DOHH2 (cell line): ENCODE measurements at regions not wholly inside any gene's neighbourhood (a gene's known extent, or its start where the extent isn't known, plus 50 kb on each side); places are given as distances from the start of the nearest gene placed in this dataset.

Experiments
- EZH2phosphoT487 ChIP-seq: fragments of 200-600 bp; sonication (generic); IDR thresholded peaks from 2 replicates; pipeline ENCODE4 v1.6.1; 2017; ENCODE audit warnings: borderline replicate concordance, mild to moderate bottlenecking, antibody characterized with exemption, low read length, moderate library complexity, mixed read lengths
- TF ChIP-seq, protein P1 (sequence below): fragments of 200-600 bp; sonication (generic); IDR thresholded peaks from one replicate; pipeline ENCODE4 v1.5.1; 2014; ENCODE audit warnings: antibody characterized with exemption, mild to moderate bottlenecking, low read depth, low read length; ENCODE audit not compliant: poor library complexity, severe bottlenecking

DNA sequence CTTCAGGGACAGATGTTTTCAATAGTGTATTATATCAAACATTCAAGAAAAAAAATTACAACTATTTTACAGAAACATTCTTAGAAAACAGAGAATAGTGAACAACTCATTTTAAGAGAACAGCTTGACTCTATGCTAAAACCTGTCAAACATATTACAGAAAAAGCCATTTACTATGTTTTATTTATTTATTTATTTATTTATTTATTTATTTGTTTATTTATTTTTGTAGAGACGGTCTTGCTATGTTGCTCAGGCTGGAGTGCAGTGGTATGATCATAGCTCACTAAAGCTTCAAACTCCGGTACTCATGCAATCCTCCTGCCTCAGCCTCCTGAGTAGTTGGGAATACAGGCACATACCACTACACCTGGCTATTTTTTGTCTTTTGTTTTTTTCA is 317.9 kb upstream of the HTR1E start:
- TF ChIP-seq, protein P1, sequence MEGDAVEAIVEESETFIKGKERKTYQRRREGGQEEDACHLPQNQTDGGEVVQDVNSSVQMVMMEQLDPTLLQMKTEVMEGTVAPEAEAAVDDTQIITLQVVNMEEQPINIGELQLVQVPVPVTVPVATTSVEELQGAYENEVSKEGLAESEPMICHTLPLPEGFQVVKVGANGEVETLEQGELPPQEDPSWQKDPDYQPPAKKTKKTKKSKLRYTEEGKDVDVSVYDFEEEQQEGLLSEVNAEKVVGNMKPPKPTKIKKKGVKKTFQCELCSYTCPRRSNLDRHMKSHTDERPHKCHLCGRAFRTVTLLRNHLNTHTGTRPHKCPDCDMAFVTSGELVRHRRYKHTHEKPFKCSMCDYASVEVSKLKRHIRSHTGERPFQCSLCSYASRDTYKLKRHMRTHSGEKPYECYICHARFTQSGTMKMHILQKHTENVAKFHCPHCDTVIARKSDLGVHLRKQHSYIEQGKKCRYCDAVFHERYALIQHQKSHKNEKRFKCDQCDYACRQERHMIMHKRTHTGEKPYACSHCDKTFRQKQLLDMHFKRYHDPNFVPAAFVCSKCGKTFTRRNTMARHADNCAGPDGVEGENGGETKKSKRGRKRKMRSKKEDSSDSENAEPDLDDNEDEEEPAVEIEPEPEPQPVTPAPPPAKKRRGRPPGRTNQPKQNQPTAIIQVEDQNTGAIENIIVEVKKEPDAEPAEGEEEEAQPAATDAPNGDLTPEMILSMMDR, result no peak
- TF ChIP-seq EZH2phosphoT487, result no peak
